ENCODE measurements at regions not wholly inside any gene's neighbourhood (a gene's known extent, or its start where the extent isn't known, plus 50 kb on each side); places are given as distances from the start of the nearest gene placed in this dataset.

DNA sequence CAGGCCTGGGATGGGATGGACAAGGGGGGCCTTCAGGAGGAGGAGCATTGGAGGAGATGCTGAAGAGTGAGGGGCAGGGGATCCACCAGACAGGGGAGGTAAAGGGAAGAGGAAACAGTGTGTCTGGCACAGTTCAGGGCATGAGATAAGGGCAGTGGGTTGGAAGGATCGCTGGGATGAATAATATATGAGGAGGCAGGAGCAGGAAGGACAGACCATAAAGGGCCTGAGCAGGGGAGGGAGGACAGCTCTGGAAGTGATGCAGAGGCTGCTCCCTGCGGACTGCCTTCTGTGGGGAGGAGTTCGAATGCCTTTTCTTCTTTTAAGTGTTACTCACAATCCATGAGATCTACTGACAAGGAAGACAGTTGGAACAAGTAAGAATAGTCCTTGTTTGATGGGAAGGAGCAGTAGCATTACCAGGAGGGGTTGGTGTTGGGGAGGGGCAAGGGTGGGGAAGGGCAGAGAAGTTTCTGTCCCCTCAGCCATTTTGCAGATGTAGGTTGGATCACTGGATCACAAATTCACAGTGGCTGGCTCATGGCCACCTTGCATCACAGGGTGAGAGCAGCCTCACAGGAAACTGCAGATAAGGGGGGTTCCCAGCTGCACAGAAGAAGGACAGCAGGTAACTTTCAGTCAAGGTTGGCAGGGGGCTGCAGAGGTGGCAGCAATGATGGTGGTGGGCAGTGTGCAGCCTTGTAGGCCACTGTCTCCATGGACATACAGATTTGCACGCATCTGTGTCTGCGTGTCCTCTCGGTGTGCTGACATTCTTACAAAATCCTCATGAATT lies 91.9 kb upstream of the SNRPN start:
- no peaks in the 10 kb centered on the region for H3K36me3 ChIP-seq (ENCODE audit: control insufficient read depth, insufficient read depth, low read length)
- H3K27ac ChIP-seq (ENCODE audit: insufficient read depth, low read length, poor library complexity, severe bottlenecking) = no peak overlapping the region
- no peak overlapping the region for H3K4me3 ChIP-seq (ENCODE audit: insufficient read depth, low read depth, low read length, poor library complexity, severe bottlenecking)
- DNase-seq = no peak
- H3K4me1 ChIP-seq (ENCODE audit: control insufficient read depth, insufficient read depth, low read length, poor library complexity, severe bottlenecking) = no peaks in the 10 kb centered on the region
- no peaks in the 10 kb centered on the region for H3K9me3 ChIP-seq (ENCODE audit: control insufficient read depth, low read length)
- H3K27me3 ChIP-seq (replicated peaks; ENCODE audit: control insufficient read depth, insufficient read depth, low read length, poor library complexity, severe bottlenecking) = no peaks in the 10 kb centered on the region

DNA sequence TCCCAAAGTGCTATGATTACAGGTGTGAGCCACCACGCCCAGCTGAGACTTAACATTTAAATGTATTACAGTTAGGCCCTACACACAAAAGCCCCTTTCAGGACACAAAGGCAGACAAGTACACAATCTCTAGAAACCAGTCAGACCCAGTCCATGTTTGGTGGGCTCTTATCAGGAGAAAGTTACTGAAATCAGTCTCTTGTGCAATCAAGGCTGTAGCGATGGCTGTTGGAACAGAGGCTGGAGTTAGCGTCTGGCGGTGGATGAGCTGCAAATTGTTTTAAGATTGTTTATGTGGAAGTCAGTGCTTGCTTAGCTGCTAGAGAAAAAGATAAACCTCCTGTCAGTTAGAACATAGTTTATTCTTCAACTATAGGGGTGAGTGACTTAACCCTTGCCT lies 89.5 kb upstream of the SNRPN start:
- H3K36me3 ChIP-seq (ENCODE audit: control insufficient read depth, insufficient read depth, low read length) = no peaks in the 10 kb centered on the region
- H3K4me3 ChIP-seq (ENCODE audit: insufficient read depth, low read depth, low read length, poor library complexity, severe bottlenecking) = no peak overlapping the region
- H3K4me1 ChIP-seq (ENCODE audit: control insufficient read depth, insufficient read depth, low read length, poor library complexity, severe bottlenecking) = no peaks in the 10 kb centered on the region
- no peaks in the 10 kb centered on the region for H3K27me3 ChIP-seq (replicated peaks; ENCODE audit: control insufficient read depth, insufficient read depth, low read length, poor library complexity, severe bottlenecking)
- no peak for DNase-seq
- H3K9me3 ChIP-seq (ENCODE audit: control insufficient read depth, low read length) = no peaks in the 10 kb centered on the region
- no peak overlapping the region for H3K27ac ChIP-seq (ENCODE audit: insufficient read depth, low read length, poor library complexity, severe bottlenecking)

DNA sequence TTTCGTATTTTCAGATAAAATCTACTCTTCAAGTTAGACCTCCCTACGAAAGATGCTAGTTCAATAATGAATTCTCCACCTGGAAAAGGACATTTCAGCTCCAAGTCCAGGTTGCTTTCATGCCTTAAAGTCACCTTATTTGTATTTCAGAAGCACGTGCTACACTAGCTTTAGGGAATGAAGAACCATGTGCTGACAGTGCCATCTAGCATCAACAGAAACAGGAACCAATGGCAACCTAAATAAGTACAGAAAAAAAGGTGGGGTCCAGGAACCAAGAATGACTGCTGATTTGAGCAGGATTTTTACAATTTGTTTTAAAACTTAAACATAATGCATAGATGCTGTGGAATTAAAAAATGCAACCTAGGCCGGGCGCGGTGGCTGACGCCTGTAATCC lies 77.6 kb upstream of the SNRPN start:
- Histone ChIP-seq H3K27ac (ENCODE audit: insufficient read depth, low read length, poor library complexity, severe bottlenecking) (no peak overlapping the region), H3K36me3 (ENCODE audit: control insufficient read depth, insufficient read depth, low read length) (no peaks in the 10 kb centered on the region), H3K4me3 (ENCODE audit: insufficient read depth, low read depth, low read length, poor library complexity, severe bottlenecking) (no peak overlapping the region), H3K4me1 (ENCODE audit: control insufficient read depth, insufficient read depth, low read length, poor library complexity, severe bottlenecking) (no peaks in the 10 kb centered on the region), H3K9me3 (ENCODE audit: control insufficient read depth, low read length) (no peaks in the 10 kb centered on the region), H3K27me3 (replicated peaks; ENCODE audit: control insufficient read depth, insufficient read depth, low read length, poor library complexity, severe bottlenecking) (no peaks in the 10 kb centered on the region)
- no peak for DNase-seq

DNA sequence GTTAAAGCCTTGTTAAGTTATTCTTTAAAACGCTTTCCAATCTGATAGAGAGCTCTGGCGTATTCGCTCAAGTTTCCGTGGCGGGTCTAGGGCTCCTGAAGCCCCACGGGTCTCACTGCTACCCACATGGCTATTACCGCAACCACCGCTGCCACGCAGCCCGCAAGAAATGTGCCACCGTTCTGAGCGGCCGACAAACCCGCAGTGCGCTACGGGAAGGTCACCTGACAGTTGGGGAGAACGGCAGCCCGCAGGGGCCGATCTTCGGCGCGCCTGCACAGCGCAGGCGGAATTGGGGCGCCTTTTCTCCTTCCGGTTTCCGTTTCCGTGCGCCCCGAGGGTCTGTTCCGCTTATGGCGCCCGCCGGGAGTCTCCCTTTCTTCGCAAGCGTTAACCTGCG lies 76.6 kb upstream of the SNRPN start:
- H3K4me3 ChIP-seq (ENCODE audit: insufficient read depth, low read depth, low read length, poor library complexity, severe bottlenecking) = no peak overlapping the region
- no peak overlapping the region for H3K27ac ChIP-seq (ENCODE audit: insufficient read depth, low read length, poor library complexity, severe bottlenecking)
- no peaks in the 10 kb centered on the region for H3K27me3 ChIP-seq (replicated peaks; ENCODE audit: control insufficient read depth, insufficient read depth, low read length, poor library complexity, severe bottlenecking)
- H3K9me3 ChIP-seq (ENCODE audit: control insufficient read depth, low read length) = no peaks in the 10 kb centered on the region
- no peaks in the 10 kb centered on the region for H3K36me3 ChIP-seq (ENCODE audit: control insufficient read depth, insufficient read depth, low read length)
- no peaks in the 10 kb centered on the region for H3K4me1 ChIP-seq (ENCODE audit: control insufficient read depth, insufficient read depth, low read length, poor library complexity, severe bottlenecking)
- no peak for DNase-seq

DNA sequence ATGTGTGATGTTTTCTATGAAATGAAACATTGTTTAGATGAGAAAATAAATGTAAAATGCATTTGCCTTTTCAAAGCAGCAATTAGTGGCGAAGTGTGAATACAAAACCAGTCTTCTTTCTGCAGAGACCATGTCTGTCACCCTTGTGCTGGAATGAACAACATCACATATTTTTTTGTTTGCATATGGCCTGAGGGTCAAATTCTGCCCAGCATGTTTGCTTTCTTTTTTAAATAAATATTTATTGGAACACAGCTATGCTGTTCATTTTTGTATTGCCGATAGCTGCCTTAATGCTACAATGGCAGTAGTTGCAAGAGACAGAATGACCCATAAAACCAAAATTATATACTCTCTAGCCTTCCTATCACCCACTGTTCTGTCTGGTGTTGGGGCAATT lies 75.3 kb upstream of the SNRPN start:
- no peak for DNase-seq
- Histone ChIP-seq H3K27me3 (replicated peaks; ENCODE audit: control insufficient read depth, insufficient read depth, low read length, poor library complexity, severe bottlenecking) (no peaks in the 10 kb centered on the region), H3K9me3 (ENCODE audit: control insufficient read depth, low read length) (no peaks in the 10 kb centered on the region)

DNA sequence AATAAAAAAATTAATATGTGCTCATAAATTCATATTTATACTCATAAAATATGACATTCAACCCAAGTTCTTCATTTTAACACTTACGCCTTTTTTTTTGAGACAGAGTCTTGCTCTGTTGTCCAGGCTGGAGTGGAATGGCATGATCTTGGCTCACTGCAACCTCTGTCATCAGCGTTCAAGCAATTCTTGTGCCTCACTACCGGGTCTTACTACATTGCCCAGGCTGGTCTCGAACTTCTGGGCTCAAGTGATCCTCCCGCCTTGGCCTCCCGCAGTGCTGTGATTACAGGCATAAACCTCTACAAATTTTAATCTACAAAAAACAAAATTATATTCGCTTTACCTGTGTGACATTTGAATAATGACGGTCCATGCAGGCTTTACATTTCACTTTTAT lies 74.1 kb upstream of the SNRPN start:
- Histone ChIP-seq H3K36me3 (ENCODE audit: control insufficient read depth, insufficient read depth, low read length) (no peaks in the 10 kb centered on the region), H3K27me3 (replicated peaks; ENCODE audit: control insufficient read depth, insufficient read depth, low read length, poor library complexity, severe bottlenecking) (no peaks in the 10 kb centered on the region), H3K27ac (ENCODE audit: insufficient read depth, low read length, poor library complexity, severe bottlenecking) (no peak overlapping the region), H3K4me3 (ENCODE audit: insufficient read depth, low read depth, low read length, poor library complexity, severe bottlenecking) (no peak overlapping the region), H3K4me1 (ENCODE audit: control insufficient read depth, insufficient read depth, low read length, poor library complexity, severe bottlenecking) (no peaks in the 10 kb centered on the region), H3K9me3 (ENCODE audit: control insufficient read depth, low read length) (no peaks in the 10 kb centered on the region)
- no peak for DNase-seq

More for the DNA sequence above, 75.3 kb upstream of the SNRPN start:
- no peak overlapping the region for H3K27ac ChIP-seq (ENCODE audit: insufficient read depth, low read length, poor library complexity, severe bottlenecking)
- no peak overlapping the region for H3K4me3 ChIP-seq (ENCODE audit: insufficient read depth, low read depth, low read length, poor library complexity, severe bottlenecking)
- no peaks in the 10 kb centered on the region for H3K36me3 ChIP-seq (ENCODE audit: control insufficient read depth, insufficient read depth, low read length)
- H3K4me1 ChIP-seq (ENCODE audit: control insufficient read depth, insufficient read depth, low read length, poor library complexity, severe bottlenecking) = no peaks in the 10 kb centered on the region

DNA sequence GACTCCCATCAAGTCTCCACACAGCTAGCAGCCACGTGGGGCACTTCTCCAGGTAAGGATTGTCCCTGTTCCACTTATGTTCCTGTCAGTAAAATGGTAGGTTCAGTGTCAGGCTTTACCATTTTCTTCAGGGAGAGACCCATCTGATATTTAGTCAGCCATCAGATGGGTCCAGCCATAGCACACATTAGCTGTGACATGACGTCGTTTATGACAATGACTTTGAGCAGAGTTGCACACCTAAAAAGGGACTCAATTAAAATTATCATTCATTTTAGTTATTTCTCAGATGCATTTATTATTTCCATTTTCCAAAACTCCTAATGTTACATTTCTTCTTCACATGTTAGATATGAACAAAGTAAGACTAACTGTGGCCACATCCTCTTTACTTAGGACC lies 68.2 kb upstream of the SNRPN start:
- Histone ChIP-seq H3K36me3 (ENCODE audit: control insufficient read depth, insufficient read depth, low read length) (no peaks in the 10 kb centered on the region), H3K4me3 (ENCODE audit: insufficient read depth, low read depth, low read length, poor library complexity, severe bottlenecking) (no peak overlapping the region), H3K27ac (ENCODE audit: insufficient read depth, low read length, poor library complexity, severe bottlenecking) (no peak overlapping the region), H3K9me3 (ENCODE audit: control insufficient read depth, low read length) (no peaks in the 10 kb centered on the region), H3K27me3 (replicated peaks; ENCODE audit: control insufficient read depth, insufficient read depth, low read length, poor library complexity, severe bottlenecking) (no peaks in the 10 kb centered on the region), H3K4me1 (ENCODE audit: control insufficient read depth, insufficient read depth, low read length, poor library complexity, severe bottlenecking) (no peaks in the 10 kb centered on the region)
- DNase-seq = no peak

DNA sequence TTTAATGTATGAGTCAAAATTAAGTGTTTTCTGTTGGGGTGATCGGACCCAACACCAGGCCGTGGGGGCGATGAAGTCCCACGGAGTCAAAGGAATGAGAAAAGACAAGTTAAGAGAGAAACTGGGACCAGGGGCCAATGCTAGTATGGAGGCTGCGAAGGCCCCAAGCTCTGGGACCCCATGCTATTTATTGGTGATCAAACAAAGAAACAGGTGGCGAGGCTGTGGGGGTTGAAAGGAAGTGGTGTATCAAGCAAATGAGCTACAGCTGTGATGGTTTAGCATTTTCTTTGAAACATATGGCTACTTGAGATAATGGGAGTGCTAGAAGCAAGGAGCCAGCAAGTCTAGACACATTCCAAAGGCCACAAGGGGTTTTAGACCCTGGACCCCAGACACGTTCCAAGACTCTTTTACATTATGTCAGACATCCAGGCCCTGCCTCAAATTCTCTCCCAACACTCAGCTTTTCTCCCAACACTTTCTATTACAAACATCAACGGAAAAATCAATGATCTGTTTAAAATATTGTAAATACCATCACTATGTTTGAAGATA lies 56.0 kb upstream of the SNRPN start:
- no peak overlapping the region for H3K4me3 ChIP-seq (ENCODE audit: insufficient read depth, low read depth, low read length, poor library complexity, severe bottlenecking)
- no peaks in the 10 kb centered on the region for H3K4me1 ChIP-seq (ENCODE audit: control insufficient read depth, insufficient read depth, low read length, poor library complexity, severe bottlenecking)
- no peaks in the 10 kb centered on the region for H3K36me3 ChIP-seq (ENCODE audit: control insufficient read depth, insufficient read depth, low read length)
- no peak for DNase-seq
- no peaks in the 10 kb centered on the region for H3K9me3 ChIP-seq (ENCODE audit: control insufficient read depth, low read length)
- H3K27ac ChIP-seq (ENCODE audit: insufficient read depth, low read length, poor library complexity, severe bottlenecking) = no peak overlapping the region
- H3K27me3 ChIP-seq (replicated peaks; ENCODE audit: control insufficient read depth, insufficient read depth, low read length, poor library complexity, severe bottlenecking) = no peaks in the 10 kb centered on the region

DNA sequence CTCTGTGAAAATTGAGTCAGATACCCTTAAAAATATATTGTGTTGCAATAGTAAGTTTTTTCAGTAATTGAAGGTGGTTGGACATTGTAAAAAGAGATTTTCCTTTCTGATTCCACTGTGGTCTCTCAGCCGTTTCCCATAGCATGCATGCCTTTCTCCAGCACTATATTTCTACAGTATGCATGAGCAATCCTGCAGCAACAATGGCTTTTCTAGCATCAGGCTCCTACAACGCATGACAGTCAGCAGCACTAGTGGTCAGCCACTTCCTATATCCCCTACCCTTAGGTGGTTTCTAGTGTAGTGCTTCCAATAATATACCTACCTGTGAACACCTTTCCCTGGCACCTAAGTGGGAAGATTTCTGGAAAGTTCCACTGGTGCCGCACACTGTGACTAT lies 55.4 kb upstream of the SNRPN start:
- no peak overlapping the region for H3K27ac ChIP-seq (ENCODE audit: insufficient read depth, low read length, poor library complexity, severe bottlenecking)
- DNase-seq = no peak
- no peaks in the 10 kb centered on the region for H3K9me3 ChIP-seq (ENCODE audit: control insufficient read depth, low read length)
- H3K36me3 ChIP-seq (ENCODE audit: control insufficient read depth, insufficient read depth, low read length) = no peaks in the 10 kb centered on the region
- H3K4me3 ChIP-seq (ENCODE audit: insufficient read depth, low read depth, low read length, poor library complexity, severe bottlenecking) = no peak overlapping the region
- H3K4me1 ChIP-seq (ENCODE audit: control insufficient read depth, insufficient read depth, low read length, poor library complexity, severe bottlenecking) = no peaks in the 10 kb centered on the region
- H3K27me3 ChIP-seq (replicated peaks; ENCODE audit: control insufficient read depth, insufficient read depth, low read length, poor library complexity, severe bottlenecking) = no peaks in the 10 kb centered on the region

DNA sequence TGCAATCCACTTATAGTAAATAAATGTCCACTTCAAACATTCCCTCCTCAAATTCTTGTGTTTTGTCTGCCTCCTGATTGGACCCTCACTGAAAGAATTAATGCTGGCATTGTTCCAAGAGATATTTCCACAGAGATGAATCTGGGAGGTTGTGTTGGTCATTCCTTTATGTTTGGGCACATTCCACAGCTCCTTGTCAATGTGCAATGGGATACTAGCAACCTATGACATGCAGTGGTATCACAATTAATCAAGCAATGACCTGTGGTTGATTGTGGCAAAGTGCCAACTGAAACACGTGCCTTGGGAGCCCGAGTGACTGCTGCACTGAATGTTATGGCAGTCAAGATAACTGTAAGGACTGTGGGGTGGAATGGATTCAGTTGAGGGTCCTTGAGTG lies 55.0 kb upstream of the SNRPN start:
- DNase-seq = no peak
- no peak overlapping the region for H3K4me3 ChIP-seq (ENCODE audit: insufficient read depth, low read depth, low read length, poor library complexity, severe bottlenecking)
- no peaks in the 10 kb centered on the region for H3K36me3 ChIP-seq (ENCODE audit: control insufficient read depth, insufficient read depth, low read length)
- no peak overlapping the region for H3K27ac ChIP-seq (ENCODE audit: insufficient read depth, low read length, poor library complexity, severe bottlenecking)
- no peaks in the 10 kb centered on the region for H3K9me3 ChIP-seq (ENCODE audit: control insufficient read depth, low read length)
- H3K27me3 ChIP-seq (replicated peaks; ENCODE audit: control insufficient read depth, insufficient read depth, low read length, poor library complexity, severe bottlenecking) = no peaks in the 10 kb centered on the region
- H3K4me1 ChIP-seq (ENCODE audit: control insufficient read depth, insufficient read depth, low read length, poor library complexity, severe bottlenecking) = no peaks in the 10 kb centered on the region

All from effector memory CD4-positive, alpha-beta T cell (primary cell).